SKM-1 (cell line): ENCODE measurements at regions not wholly inside any gene's neighbourhood (a gene's known extent, or its start where the extent isn't known, plus 50 kb on each side); places are given as distances from the start of the nearest gene placed in this dataset.
"Not testable (repeated sequence)": the region's sequence is repeated elsewhere in the genome, so short reads cannot be mapped to it uniquely, and the experiment has no call there.

Source experiments
- DNase-seq: peaks from one replicate; lab custom pipeline; 2025; ENCODE audit not compliant: unreplicated experiment; lab: John Stamatoyannopoulos, UW

DNA sequence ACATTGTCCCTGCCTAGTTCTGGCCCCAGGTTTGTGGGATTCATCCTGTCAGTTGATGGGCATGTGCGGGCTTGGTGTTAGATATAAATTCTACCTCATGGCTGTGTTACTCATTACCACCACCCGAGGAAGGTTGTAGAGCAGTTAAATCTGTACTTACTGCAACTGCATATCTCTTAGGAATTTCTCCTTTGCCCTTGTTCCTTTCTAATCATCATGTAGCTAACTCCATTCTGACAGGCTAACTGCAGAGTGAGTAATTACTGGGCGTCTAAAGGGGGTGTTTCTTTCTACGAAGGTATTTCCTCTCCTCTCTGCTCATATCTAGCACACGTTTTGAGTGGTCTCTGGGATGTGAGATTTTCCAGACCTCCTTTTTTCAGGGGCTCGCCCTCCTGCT, 1076.7 kb downstream of the TMTC2 start:
- DNase-seq: no peak

DNA sequence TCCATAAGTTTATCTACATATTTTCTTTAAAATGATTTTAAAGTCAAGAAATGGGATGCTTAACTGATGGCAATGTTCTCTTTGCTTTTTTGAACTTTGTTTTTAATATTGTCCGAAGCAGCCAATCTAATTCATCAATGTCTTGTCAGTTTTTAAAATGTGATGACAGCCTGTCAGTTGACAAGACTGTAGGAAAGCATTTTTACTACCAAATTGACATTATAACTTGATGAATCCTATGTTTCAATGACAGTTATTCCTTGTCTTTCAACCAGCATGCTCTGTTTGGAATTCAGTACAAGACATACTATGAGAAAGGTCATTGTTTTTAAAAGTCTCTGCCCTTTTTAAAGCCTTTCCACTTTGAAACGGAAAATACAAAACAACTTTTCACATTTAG, 1073.2 kb downstream of the TMTC2 start:
- no peak for DNase-seq

DNA sequence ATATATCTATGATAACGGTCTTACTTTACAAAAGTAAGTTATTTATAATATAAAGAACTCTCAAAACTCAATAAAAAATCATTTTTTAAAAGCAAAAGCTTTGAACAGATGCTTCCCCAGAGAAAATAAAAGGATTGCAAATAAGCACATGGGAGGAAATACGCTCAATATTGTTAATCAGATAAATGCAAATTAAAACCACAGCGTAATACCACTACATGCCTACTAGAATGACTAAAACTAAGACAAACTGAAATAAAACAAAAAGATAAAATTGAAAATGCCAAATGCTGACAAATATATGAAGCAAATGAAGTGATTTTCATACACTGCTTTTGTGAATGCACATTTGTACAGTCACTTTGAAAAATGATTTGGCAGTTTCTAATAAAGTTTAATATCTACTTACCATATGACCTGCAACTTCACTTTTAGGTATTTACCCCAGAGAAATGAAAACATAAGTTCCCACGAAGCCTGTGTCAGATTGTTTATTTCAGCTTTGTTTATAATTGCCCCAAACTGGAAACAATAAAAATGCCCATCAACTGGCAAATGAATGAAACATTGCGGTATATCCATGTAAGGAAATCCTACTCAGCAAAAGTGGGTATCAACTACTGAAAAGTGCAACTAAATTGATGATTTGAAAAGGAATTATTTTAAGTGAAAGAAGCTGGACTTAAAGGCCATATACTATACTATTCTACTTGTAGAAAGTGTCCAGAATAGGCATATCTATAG, 1072.4 kb downstream of the TMTC2 start:
- no peak for DNase-seq

DNA sequence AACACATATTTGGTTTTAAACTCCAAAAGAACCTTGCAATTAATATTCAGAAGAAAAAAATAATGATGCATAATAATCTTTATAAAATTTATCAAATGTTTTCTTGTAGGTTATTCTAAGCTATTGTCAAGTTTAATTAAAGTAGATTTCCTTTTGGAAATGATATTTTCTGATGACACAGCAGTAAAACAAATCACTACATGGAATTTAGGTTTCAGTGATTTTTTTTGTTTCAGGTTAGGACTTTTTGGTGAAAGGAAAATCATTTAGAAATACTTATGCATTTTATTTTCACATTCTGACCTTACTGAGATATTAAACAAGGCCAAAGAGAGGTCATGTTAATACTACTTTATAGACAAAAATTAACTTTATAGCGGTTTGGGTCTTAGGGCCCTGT, 1067.2 kb downstream of the TMTC2 start:
- no peak for DNase-seq

DNA sequence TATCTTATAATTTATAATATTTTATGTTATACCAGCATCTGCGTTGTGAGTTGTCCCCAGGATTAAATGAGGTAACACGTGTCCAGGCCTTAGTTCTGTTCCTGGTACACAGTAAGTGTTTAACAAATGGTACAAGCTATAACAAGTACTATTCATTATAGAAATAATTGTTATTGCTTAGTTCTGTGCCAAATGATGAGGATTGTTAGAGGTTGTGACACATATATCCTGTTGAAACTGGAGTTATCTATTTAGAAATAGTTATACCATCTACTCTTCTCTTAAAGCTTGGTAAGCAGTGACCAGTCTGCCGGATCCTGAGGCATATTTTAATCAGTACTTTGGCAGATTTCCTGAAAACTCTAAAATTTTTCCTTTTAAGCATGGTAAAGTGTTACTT, 1066.5 kb downstream of the TMTC2 start:
- DNase-seq: no peak

DNA sequence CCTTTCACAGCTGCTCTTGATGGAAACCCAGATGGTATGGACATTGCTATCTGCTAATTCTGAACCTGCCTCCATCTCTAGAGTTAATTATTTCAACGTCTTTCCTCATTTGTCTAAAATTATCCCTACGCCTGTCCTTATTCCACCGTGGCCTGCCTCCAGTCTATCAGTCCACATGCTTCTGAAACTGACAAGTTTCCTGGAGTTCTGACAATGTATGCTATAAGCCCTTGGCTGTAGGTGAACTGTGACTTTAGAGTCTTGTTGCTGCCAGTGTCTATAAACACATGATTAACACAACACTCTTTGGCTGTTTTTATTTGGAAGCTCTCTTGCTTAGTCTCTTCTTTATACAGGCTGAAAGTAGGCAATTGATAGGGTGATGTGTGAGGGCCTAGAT, 1052.9 kb downstream of the TMTC2 start:
- DNase-seq: no peak

DNA sequence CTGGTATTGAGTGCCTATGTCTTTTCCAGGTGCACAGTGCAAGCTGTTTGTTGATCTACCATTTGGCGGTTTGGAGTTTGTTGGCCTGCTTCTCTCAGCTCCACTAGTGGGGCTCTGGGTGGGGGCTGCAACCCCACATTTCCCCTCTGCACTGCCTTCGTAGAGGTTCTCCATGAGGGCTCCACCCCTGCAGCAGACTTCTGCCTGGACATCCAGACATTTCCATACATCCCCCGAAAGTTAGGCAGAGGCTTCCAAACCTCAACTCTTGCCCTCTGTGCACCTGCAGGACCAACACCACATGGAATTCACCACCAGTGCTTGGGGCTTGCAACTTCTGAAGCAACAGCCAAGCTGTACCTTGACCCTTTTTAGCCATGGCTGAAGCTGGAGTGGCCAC, 1024.1 kb downstream of the TMTC2 start:
- DNase-seq: no peak

DNA sequence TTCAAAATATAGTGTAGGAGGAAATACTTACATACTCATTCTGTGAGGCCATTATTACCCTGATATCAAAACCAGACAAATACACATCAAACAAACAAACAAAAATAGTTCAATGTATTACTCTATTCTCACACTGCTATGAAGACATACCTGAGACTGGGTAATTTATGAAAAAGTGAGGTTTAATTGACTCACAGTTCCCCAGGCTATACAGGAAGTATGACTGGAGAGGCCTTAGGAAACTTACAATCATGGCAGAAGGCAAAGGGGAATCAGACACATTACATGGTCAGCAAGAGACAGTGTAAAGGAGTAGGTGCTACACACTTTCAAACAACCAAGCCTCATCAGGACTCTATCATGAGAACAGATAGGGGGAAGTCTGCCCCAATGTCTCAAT, 1023.2 kb downstream of the TMTC2 start:
- no peak for DNase-seq

DNA sequence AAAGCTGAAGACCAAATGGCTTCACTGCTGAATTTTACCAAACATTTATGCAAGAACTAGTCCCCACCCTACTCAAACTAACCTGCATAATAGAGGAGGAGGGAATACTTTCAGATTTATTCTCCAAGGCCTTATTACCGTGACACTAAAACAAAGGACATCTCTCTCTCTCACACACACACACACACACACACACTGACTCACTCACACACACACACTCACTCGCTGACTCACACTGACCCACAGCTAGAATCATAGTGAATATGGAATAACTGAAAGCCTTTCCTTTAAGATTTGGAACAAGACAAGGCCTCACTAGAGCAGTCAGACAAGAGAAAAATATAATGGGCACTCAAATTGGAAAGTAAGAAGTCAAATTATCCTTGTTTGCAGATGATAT, 1014.1 kb downstream of the TMTC2 start:
- DNase-seq: no peak

DNA sequence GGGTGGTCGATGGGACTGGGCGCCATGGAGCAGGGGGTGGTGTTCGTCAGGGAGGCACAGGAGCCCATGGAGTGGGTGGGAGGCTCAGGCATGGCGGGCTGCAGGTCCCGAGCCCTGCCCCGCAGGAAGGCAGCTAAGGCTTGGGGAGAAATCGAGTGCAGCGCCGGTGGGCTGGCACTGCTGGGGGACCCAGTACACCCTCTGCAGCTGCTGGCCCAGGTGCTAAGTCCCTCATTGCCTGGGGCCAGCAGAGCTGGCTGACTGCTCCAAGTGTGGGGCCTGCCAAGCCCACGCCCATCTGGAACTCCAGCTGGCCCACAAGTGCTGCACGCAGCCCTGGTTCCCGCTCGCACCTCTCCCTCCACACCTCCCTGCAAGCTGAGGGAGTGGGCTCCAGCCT, 1009.6 kb downstream of the TMTC2 start:
- not testable (repeated sequence) for DNase-seq

DNA sequence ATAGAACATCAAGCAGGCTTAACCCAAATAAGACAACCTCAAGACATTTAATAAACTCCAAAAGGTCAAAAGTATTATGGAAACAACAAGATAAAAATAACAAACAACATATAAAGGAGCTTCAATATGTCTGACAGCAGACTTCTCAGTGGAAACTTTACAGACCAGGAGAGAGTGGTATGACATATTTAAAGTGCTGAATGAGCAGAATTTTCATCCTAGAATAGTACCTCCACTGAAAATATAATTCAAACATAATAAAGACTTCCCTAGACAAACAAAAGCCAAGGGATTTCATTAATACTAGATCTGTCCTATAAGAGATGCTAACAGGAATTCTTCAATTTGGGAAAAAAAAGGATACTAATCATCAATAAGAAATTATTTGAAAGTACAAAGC, 1005.0 kb downstream of the TMTC2 start:
- DNase-seq: no peak

DNA sequence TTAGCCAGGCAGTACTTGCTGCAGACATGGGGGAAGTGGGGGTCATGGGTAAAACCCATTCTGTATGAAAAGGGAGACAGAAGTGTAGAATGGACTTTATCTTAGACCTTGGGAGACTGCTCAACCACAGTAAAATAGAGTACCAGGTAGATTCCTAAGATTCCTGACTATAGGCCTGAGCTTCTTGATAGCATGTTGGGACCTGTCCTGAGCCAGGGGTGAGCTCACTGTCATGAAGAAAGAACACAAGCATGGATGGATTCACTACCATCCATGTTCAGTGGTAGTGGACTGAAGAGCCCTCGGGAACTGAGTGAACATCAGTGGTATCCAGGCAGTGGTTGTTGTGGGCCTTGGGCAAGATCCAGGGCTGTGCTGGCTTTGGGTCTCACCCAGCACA, 1003.8 kb downstream of the TMTC2 start:
- DNase-seq: no peak

DNA sequence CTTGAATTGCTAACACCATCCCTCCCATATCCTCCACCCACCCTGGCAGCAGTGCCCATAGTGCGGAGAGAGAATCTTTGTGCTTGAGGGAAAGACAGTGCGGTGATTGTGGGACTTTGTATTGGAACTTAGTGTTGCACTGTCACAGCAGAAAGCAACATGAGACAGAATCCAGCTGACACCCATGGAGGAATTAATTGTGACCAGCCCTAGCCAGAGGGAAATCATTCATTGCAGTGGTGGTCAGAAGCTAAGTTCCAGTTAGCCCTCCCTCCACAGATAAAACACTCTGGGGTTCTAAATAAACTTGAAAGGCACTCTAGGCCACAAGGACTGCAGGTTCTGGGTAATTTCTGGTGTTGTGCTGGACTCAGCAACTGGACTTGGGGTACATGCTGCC, 1002.6 kb downstream of the TMTC2 start:
- no peak for DNase-seq

DNA sequence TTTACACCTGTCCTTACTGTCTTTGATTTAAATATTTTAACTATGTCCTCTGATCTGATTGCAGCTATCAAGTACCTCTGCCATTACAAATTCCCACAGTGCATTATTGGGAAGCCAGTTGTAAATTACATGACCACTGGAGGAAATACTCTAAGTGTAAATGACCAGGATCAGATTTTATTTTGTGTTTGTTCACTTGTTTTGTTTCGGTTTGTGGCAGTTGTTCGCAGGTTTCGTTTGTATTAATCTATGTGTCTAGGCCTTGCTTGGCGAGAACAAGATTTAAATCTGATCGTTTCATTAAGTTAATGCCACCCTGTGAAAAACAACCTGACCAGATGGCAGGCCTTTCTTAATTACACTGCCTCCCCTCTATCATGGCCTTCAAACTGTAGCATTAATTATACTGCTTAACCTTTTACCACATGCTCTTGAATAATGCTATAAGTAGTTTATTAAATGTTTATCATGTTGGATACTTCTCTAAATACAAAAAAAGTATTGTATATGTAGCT, 990.1 kb downstream of the TMTC2 start:
- DNase-seq: no peak

DNA sequence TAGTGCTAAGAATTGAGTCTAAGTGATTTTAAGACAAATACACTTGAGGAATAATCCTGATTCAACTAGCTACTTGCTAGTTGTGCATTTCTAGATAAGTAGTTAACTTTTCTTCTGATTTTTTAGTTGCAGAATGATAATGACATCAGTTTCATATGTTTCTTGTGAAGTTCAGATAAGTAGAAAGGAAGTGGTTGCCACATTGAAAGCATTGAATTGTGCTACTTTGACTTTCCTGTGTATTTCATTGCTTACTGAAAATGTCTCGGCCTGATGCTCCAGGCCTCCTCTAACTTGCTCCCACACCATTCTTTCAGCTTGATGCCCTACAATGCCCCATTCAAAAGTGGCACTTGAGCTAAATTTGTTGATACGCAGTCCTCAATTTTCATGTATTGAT, 980.0 kb downstream of the TMTC2 start:
- no peak for DNase-seq

DNA sequence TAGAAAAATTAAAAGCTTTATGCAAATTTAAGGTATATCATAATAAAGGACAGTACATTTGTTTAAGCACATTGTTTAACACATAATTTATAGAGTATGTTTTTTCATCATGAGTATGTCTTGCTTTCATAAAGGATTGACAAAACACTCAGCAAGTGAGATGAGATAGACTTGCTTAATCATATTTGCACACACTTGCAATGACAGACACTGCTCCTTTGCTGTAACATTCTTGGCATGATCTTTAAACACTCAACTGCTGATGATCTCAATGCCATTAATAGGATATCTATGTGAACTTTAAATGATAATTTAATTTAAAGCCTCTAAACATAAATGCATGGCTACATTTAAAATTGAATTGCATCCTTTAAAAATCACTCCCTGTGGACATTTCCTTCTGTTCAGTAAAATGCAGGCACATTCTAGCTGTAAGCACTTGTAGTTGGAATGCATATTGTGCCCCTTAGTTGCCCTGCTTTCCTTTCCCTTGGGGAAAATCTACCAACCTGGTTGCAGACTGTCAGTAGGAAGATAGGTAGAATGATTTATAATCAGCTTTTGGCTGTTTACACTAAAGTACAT, 979.0 kb downstream of the TMTC2 start:
- DNase-seq: no peak

DNA sequence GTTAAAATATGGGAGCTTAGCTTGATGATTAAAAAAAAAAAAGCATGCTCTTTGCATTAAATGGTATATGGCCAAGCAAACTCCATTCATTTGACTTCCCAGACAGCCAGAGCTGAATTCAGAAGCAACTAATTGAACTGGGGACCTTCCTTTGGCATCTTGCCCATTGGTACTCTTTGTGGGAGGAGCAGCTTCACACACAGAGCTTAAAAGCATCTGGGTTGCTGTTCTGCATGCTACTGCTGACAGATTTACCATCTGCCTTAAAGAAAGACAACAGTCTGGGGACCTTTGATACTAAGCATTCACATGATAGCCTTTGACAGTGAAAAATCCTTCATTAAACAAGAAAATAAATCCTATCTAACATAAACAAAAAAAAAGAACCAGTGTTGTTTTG, 977.9 kb downstream of the TMTC2 start:
- no peak for DNase-seq

DNA sequence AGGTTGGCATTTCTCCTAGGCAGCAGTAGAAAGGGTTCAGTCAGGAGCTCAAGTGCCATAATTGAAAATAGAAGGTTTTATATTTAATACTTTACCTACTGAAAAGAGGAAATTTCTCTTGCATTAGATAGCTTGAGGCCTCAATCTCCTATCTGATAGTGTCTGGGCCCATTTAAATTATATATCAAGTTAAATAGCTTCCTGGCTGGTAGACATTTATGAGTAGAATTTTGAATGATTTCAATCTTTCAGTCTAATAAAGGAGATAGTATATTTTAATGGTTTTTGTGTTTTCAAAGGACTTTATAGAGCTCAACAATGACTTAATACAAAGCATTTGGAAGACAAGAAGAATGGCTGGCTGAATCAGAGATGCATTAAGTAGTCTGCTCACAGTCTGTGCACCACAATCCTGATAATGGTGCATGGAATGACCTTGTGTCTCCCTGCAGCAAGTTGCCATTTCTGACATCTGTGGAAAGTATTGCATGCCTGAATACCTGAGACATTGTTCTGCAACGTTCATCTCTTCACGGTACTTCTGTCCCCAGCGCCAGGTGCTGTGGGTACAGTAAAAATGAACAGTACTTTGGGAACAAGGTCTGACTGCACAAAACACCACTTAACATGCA, 974.1 kb downstream of the TMTC2 start:
- DNase-seq: no peak

DNA sequence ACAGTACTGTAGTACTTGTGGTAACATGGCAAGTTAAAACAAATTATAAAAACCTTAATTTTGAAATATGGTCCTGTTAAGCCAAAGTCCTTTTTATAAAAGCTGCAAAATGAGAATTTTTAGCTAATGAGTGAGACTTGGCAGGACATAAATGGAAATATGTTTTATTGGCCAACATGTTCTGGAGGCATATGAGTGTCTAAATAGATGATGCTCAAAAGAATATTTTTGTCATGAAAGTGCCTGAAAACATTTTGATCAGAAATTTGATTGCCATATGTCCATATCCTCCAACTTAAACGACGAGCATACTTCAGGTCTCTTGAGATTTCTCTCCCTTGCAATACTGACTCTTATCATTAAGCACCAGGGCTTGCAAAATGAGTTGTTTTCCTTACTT, 972.6 kb downstream of the TMTC2 start:
- no peak for DNase-seq

DNA sequence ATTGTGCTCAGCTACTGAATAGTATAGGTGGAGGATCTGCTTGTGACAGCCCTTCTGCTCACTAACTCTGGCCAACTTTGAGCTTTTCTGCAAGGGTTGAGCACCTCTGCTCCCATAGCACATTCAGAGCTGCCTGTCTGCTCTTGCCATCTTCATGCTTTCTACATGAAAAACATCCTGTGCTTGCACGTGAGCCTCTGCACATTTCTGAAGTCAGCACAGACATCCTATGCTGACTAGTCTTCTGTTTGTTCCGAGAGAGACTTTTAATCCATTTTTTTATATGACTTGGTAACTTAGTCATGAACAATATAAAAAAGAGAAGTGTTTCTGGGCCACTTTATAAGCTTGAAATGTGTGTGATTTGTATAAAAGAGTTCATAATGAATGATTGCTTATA, 969.3 kb downstream of the TMTC2 start:
- no peak for DNase-seq

DNA sequence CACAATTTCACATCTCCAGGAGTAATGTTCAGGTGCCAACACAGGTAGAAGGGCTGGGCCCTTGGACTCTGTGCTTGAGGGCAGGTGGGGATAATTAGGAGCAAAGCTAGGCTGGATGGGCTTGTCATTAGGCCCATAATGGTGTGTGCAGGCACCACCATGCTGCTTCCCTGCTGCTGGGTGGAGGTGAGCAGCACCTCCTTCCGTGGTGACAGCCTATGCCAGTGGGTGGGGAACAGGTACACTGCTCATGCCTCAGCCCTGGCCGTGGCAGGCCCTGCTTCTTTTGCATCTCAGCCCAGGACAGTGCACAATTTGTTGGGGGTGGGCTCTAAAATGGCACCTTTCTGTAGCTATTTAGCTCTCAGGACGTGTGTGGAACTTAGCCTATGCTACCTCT, 955.5 kb downstream of the TMTC2 start:
- no peak for DNase-seq

DNA sequence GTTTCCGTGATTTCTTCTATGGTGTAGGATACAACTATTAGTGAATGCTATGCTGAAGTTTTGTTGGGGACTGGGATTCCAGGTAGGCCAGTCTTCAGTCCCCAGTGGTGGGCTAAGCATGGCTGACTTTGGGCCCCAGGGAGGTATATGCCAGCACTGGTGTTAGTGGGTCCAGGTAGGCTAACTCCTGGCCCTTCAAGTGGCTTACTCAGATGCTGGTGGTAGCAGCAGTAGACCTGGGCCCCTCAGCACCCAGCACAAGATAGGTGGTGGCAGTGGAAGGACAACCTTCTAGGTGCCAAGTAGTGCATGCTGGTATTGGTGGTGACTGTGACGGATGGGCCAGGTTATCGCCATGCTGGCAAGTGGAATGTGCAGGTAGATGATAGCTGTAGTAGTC, 955.1 kb downstream of the TMTC2 start:
- DNase-seq: no peak
